ENCODE measurements at regions not wholly inside any gene's neighbourhood (a gene's known extent, or its start where the extent isn't known, plus 50 kb on each side); places are given as distances from the start of the nearest gene placed in this dataset.

GRCh38 chr9:87108661-87109060 lies 161.4 kb upstream of the GAS1 start:
- TF ChIP-seq, protein P1, sequence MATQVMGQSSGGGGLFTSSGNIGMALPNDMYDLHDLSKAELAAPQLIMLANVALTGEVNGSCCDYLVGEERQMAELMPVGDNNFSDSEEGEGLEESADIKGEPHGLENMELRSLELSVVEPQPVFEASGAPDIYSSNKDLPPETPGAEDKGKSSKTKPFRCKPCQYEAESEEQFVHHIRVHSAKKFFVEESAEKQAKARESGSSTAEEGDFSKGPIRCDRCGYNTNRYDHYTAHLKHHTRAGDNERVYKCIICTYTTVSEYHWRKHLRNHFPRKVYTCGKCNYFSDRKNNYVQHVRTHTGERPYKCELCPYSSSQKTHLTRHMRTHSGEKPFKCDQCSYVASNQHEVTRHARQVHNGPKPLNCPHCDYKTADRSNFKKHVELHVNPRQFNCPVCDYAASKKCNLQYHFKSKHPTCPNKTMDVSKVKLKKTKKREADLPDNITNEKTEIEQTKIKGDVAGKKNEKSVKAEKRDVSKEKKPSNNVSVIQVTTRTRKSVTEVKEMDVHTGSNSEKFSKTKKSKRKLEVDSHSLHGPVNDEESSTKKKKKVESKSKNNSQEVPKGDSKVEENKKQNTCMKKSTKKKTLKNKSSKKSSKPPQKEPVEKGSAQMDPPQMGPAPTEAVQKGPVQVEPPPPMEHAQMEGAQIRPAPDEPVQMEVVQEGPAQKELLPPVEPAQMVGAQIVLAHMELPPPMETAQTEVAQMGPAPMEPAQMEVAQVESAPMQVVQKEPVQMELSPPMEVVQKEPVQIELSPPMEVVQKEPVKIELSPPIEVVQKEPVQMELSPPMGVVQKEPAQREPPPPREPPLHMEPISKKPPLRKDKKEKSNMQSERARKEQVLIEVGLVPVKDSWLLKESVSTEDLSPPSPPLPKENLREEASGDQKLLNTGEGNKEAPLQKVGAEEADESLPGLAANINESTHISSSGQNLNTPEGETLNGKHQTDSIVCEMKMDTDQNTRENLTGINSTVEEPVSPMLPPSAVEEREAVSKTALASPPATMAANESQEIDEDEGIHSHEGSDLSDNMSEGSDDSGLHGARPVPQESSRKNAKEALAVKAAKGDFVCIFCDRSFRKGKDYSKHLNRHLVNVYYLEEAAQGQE (IDR thresholded peaks at IDR 0.05; ENCODE audit: insufficient read depth in 1 of 2, low read depth in 2 of 2, low read length in 2 of 2), result no peak
- no peak for TF ChIP-seq FOXP2 (optimal IDR thresholded peaks at IDR 0.05; ENCODE audit: borderline replicate concordance, extremely low read depth, extremely low read length, insufficient read depth)
- no peak for TF ChIP-seq POLR2AphosphoS5 (IDR thresholded peaks at IDR 0.05; ENCODE audit: low read depth, low read length)
- no peak for TF ChIP-seq SIN3A (IDR thresholded peaks at IDR 0.05; ENCODE audit: borderline replicate concordance, insufficient read depth, low read length)
- TF ChIP-seq TAF1 (IDR thresholded peaks at IDR 0.05; ENCODE audit: borderline replicate concordance, insufficient read depth, low read length), result no peak

GRCh38 chr9:87109231-87109631 lies 161.9 kb upstream of the GAS1 start:
- TF ChIP-seq SIN3A (IDR thresholded peaks at IDR 0.05; ENCODE audit: borderline replicate concordance, insufficient read depth, low read length), result no peak
- TF ChIP-seq, protein P1 (IDR thresholded peaks at IDR 0.05; ENCODE audit: insufficient read depth in 1 of 2, low read depth in 2 of 2, low read length in 2 of 2), result no peak
- no peak for TF ChIP-seq FOXP2 (optimal IDR thresholded peaks at IDR 0.05; ENCODE audit: borderline replicate concordance, extremely low read depth, extremely low read length, insufficient read depth)
- TF ChIP-seq POLR2AphosphoS5 (IDR thresholded peaks at IDR 0.05; ENCODE audit: low read depth, low read length), result no peak
- TF ChIP-seq TAF1 (IDR thresholded peaks at IDR 0.05; ENCODE audit: borderline replicate concordance, insufficient read depth, low read length), result no peak

- TF ChIP-seq TAF1 (IDR thresholded peaks at IDR 0.05; ENCODE audit: borderline replicate concordance, insufficient read depth, low read length) (no peak), SIN3A (IDR thresholded peaks at IDR 0.05; ENCODE audit: borderline replicate concordance, insufficient read depth, low read length) (no peak), POLR2AphosphoS5 (IDR thresholded peaks at IDR 0.05; ENCODE audit: low read depth, low read length) (no peak)
- TF ChIP-seq, protein P1 (IDR thresholded peaks at IDR 0.05; ENCODE audit: insufficient read depth in 1 of 2, low read depth in 2 of 2, low read length in 2 of 2), result no peak
Measured at GRCh38 chr9:87109851-87110250, 162.5 kb upstream of the GAS1 start.

DNA sequence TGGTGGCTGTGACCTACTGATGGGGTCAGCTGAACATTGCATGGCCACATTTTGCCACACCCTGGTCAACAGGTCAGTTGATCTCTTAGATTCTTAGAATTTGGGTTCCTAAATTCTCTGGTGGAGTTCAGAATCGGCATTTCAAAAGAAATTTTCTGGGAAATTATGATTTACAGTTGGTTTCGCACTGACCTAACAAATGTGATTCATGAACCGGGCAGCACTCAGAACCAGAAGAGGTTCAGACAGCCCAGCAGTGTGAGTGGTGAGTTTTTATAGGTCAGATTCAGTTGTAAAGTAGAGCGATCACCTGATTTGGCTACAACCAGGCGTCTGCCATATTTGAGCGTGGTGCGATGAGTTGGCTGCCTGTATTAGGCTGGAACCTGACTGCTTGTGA lies 163.7 kb upstream of the GAS1 start:
- TF ChIP-seq SIN3A (IDR thresholded peaks at IDR 0.05; ENCODE audit: borderline replicate concordance, insufficient read depth, low read length) (no peak), FOXP2 (optimal IDR thresholded peaks at IDR 0.05; ENCODE audit: borderline replicate concordance, extremely low read depth, extremely low read length, insufficient read depth) (no peak), TAF1 (IDR thresholded peaks at IDR 0.05; ENCODE audit: borderline replicate concordance, insufficient read depth, low read length) (no peak), POLR2AphosphoS5 (IDR thresholded peaks at IDR 0.05; ENCODE audit: low read depth, low read length) (no peak)
- TF ChIP-seq, protein P1 (IDR thresholded peaks at IDR 0.05; ENCODE audit: insufficient read depth in 1 of 2, low read depth in 2 of 2, low read length in 2 of 2), result no peak

DNA sequence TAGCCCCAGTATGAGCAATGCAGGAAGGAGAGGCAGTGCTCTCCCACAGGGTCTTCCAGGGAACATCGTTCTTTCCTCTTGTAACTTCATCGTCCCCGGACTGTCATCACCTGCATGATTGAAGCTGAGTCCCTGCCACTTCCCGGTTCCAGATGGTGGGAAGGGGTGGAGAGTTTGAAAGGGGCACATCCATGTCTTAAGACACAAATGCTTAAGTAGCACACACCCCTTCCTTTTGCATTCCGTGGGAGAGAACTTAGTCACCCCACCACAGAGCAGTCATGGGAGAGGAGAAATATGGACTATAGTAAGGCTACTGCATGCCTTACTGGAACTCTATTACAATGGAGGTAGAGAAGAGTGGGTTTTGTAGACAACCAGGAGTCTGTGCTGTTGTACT lies 165.3 kb upstream of the GAS1 start:
- no peak for TF ChIP-seq FOXP2 (optimal IDR thresholded peaks at IDR 0.05; ENCODE audit: borderline replicate concordance, extremely low read depth, extremely low read length, insufficient read depth)
- TF ChIP-seq, protein P1 (IDR thresholded peaks at IDR 0.05; ENCODE audit: insufficient read depth in 1 of 2, low read depth in 2 of 2, low read length in 2 of 2), result no peak
- no peak for TF ChIP-seq POLR2AphosphoS5 (IDR thresholded peaks at IDR 0.05; ENCODE audit: low read depth, low read length)
- no peak for TF ChIP-seq SIN3A (IDR thresholded peaks at IDR 0.05; ENCODE audit: borderline replicate concordance, insufficient read depth, low read length)
- TF ChIP-seq TAF1 (IDR thresholded peaks at IDR 0.05; ENCODE audit: borderline replicate concordance, insufficient read depth, low read length), result no peak

Data from PFSK-1 (cell line).